ENCODE measurements at regions not wholly inside any gene's neighbourhood (a gene's known extent, or its start where the extent isn't known, plus 50 kb on each side); places are given as distances from the start of the nearest gene placed in this dataset.

- H2BK5ac ChIP-seq (ENCODE audit: insufficient read length, low read length), result no peak overlapping the region
- Mint-ChIP-seq H3K27ac (no peak overlapping the region; a peak in 1 of 7 replicates), H3K36me3 (ENCODE audit: insufficient read depth in 1 of 3, low read depth in 3 of 3) (peaks cover 0 to 8% (median 2%) of the 10 kb centered on the region in 3 experiments; a peak in 6 of 7 replicates), H3K4me1 (peaks cover 29 to 31% of the 10 kb centered on the region in 2 experiments), H3K4me3 (no peak overlapping the region), H3K9me3 (peaks cover 8 to 10% of the 10 kb centered on the region in 2 experiments; a peak in 4 of 5 replicates), H3K27me3 (ENCODE audit: low read depth) (no peaks in the 10 kb centered on the region)
- H3K9ac ChIP-seq (ENCODE audit: extremely low read depth, insufficient read length, low read length), result no peak overlapping the region
- no peak overlapping the region for H3K4ac ChIP-seq (ENCODE audit: low read depth, low read length)
- H2AK5ac ChIP-seq (ENCODE audit: insufficient read length, low read length), result no peak overlapping the region
- H3K14ac ChIP-seq (ENCODE audit: insufficient read depth, low read length), result no peak overlapping the region
- no peak overlapping the region for H3K4me2 ChIP-seq (ENCODE audit: insufficient read depth, insufficient read length, low read length)
- DNase-seq, result no peak
- no peak overlapping the region for H4K8ac ChIP-seq (replicated peaks; ENCODE audit: insufficient read length, low read depth, low read length)
- no peaks in the 10 kb centered on the region for H3K79me2 ChIP-seq (ENCODE audit: insufficient read depth, low read length)
- H3K23me2 ChIP-seq (ENCODE audit: insufficient read length, low read depth, low read length, poor library complexity, severe bottlenecking), result no peaks in the 10 kb centered on the region
- H3K56ac ChIP-seq (ENCODE audit: insufficient read length, low read depth, low read length), result no peak overlapping the region
- no peak overlapping the region for H4K5ac ChIP-seq (ENCODE audit: insufficient read length, low read depth, low read length)
- H3K4me1 ChIP-seq (ENCODE audit: insufficient read depth, low read length), result peaks cover 5% of the 10 kb centered on the region; the same call in 1 of the 2 replicates
- H4K20me1 ChIP-seq (ENCODE audit: control insufficient read depth, insufficient read depth, insufficient read length), result no peaks in the 10 kb centered on the region
- no CpG with 5 or more reads among the region's 2 CpGs for WGBS (ENCODE audit: extremely low coverage, insufficient read length, low lambda C conversion rate)
- H2AFZ ChIP-seq (ENCODE audit: low read length), result peak overlapping the region; percentile 92
- no peak overlapping the region for H3K23ac ChIP-seq (ENCODE audit: insufficient read length, low read depth, low read length)
- H2BK120ac ChIP-seq (ENCODE audit: low read depth, low read length, poor library complexity, severe bottlenecking), result no peak overlapping the region
- H3K27me3 ChIP-seq (ENCODE audit: insufficient read depth, low read length), result no peaks in the 10 kb centered on the region
- H4K91ac ChIP-seq (ENCODE audit: insufficient read length, low read depth, low read length), result no peak overlapping the region
- no peak overlapping the region for H2BK20ac ChIP-seq (ENCODE audit: low read depth, low read length, poor library complexity, severe bottlenecking)
- no peak overlapping the region for H3K27ac ChIP-seq (ENCODE audit: insufficient read length, low read depth, low read length)
- H3T11ph ChIP-seq (ENCODE audit: low read length), result no peak overlapping the region
- no peak overlapping the region for H2BK15ac ChIP-seq (ENCODE audit: low read depth, low read length)
- H3K18ac ChIP-seq (ENCODE audit: insufficient read length, low read depth, low read length), result no peak overlapping the region
- H3K9me3 ChIP-seq (ENCODE audit: control insufficient read depth, low read depth, low read length), result no peaks in the 10 kb centered on the region
- H3K79me1 ChIP-seq (ENCODE audit: insufficient read depth, low read depth, low read length, poor library complexity, severe bottlenecking), result no peaks in the 10 kb centered on the region
- no peak for TF ChIP-seq CTCF (conservative IDR thresholded peaks at IDR 0.05)
- no peak overlapping the region for H2BK12ac ChIP-seq (ENCODE audit: insufficient read length, low read depth, low read length)
Measured at GRCh38 chr21:15437883-15438282, 291.9 kb upstream of the USP25 start.
